Sigmoid colon (tissue), 4 donors: ENCODE measurements at regions not wholly inside any gene's neighbourhood (a gene's known extent, or its start where the extent isn't known, plus 50 kb on each side); places are given as distances from the start of the nearest gene placed in this dataset.

Source experiments
- CTCF ChIP-seq, 4 experiments: fragments of 450-650 bp in 3 of 4; fragments of 200-600 bp in 1 of 4; IDR thresholded peaks; one replicate each; pipeline ENCODE4 v1.5.1; 2016 to 2019; ENCODE audit warnings: antibody characterized with exemption in 4 of 4, mild to moderate bottlenecking in 3 of 4, moderate library complexity in 2 of 4
- EP300 ChIP-seq, 4 donors: sonication (generic); formaldehyde crosslinking; IDR thresholded peaks; one replicate each; pipeline ENCODE4 v1.6.1; 2017; ENCODE audit warnings: antibody characterized with exemption in 4 of 4
- POLR2A ChIP-seq, 2 donors: fragments of 450-650 bp; IDR thresholded peaks; one replicate each; pipeline ENCODE4 v1.6.1; 2016; ENCODE audit warnings: antibody characterized with exemption in 2 of 2, mild to moderate bottlenecking in 2 of 2, moderate library complexity in 2 of 2
- POLR2AphosphoS5 ChIP-seq, 4 donors: sonication (generic); formaldehyde crosslinking; IDR thresholded peaks; one replicate each; pipeline ENCODE4 v1.6.1; 2017; ENCODE audit warnings: antibody characterized with exemption in 4 of 4

GRCh38 chr15:62771234-62771633 lies 271.3 kb upstream of the TPM1 start:
- TF ChIP-seq POLR2A (IDR thresholded peaks at IDR 0.05) (no peak), POLR2AphosphoS5 (IDR thresholded peaks at IDR 0.05) (peak in 3 of 4 donors; percentile 15 to 41 (median 30)), CTCF (IDR thresholded peaks at IDR 0.05) (no peak), EP300 (IDR thresholded peaks at IDR 0.05) (peak in 3 of 4 donors; percentile 16 to 68 (median 41))
